Breast epithelium (tissue), 4 donors: ENCODE measurements at regions not wholly inside any gene's neighbourhood (a gene's known extent, or its start where the extent isn't known, plus 50 kb on each side); places are given as distances from the start of the nearest gene placed in this dataset.

Source experiments
- DNase-seq, 2 donors: peaks; one replicate each; pipeline ENCODE4 v3.0.0-alpha.2; 2019; ENCODE audit warnings: low spot score in 2 of 2
- H3K27ac ChIP-seq, 2 donors: fragments of 200-600 bp; sonication (generic) in 1 of 2; one replicate each; pipeline ENCODE4 v1.5.1; 2016 to 2019; ENCODE audit warnings: mild to moderate bottlenecking in 1 of 2
- H3K27me3 ChIP-seq, 2 donors: fragments of 200-600 bp; sonication (generic) in 1 of 2; one replicate each; pipeline versions ENCODE4 v1.5.1 to v1.6.0; 2017 to 2019; ENCODE audit warnings: control low read depth in 1 of 2, mild to moderate bottlenecking in 1 of 2
- H3K36me3 ChIP-seq: fragments of 200-600 bp; one replicate; pipeline ENCODE4 v1.5.1; 2019
- H3K4me1 ChIP-seq, 2 donors: fragments of 200-600 bp; sonication (generic); one replicate each; pipeline ENCODE4 v1.5.1; 2016 to 2019; ENCODE audit warnings: control low read depth in 1 of 2
- H3K4me3 ChIP-seq, 3 donors: fragments of 200-600 bp; sonication (generic); 1 replicate in 2 of 3; 2 replicates in 1 of 3; pipeline ENCODE4 v1.5.1; 2016 to 2019; ENCODE audit warnings: mild to moderate bottlenecking in 3 of 3, moderate library complexity in 2 of 3
- H3K9me3 ChIP-seq, 2 donors: fragments of 200-600 bp; sonication (generic) in 1 of 2; one replicate each; pipeline ENCODE4 v1.5.1; 2016 to 2019; ENCODE audit warnings: control low read depth in 1 of 2
- CTCF ChIP-seq, 3 donors: fragments of 450-650 bp; IDR thresholded peaks; one replicate each; pipeline ENCODE4 v1.5.1; 2016 to 2017; ENCODE audit warnings: antibody characterized with exemption in 3 of 3, mild to moderate bottlenecking in 3 of 3, moderate library complexity in 3 of 3
- POLR2A ChIP-seq: fragments of 450-650 bp; IDR thresholded peaks from one replicate; pipeline ENCODE4 v1.6.1; 2016; ENCODE audit warnings: antibody characterized with exemption, mild to moderate bottlenecking, moderate library complexity
- POLR2AphosphoS5 ChIP-seq, 3 donors: sonication (generic); formaldehyde crosslinking; IDR thresholded peaks; one replicate each; pipeline ENCODE4 v1.6.1; 2017; ENCODE audit warnings: antibody characterized with exemption in 3 of 3
- intact Hi-C: fragments of 100-400 bp; cut with DNase I; formaldehyde crosslinking; loops from one replicate; pipeline ENCODE4 v1.15.1; 2023; ENCODE audit warnings: low total_unique reads

- TF ChIP-seq CTCF (IDR thresholded peaks at IDR 0.05) (no peak), POLR2A (no peak), POLR2AphosphoS5 (IDR thresholded peaks at IDR 0.05) (no peak)
- no peaks in the 10 kb centered on the region for H3K27me3 ChIP-seq
- intact Hi-C loops, result no loop called here
- no peaks in the 10 kb centered on the region for H3K9me3 ChIP-seq
- H3K36me3 ChIP-seq, result no peaks in the 10 kb centered on the region
- H3K4me1 ChIP-seq, result no peaks in the 10 kb centered on the region
- H3K4me3 ChIP-seq, result no peak overlapping the region
- no peak for DNase-seq
- no peak overlapping the region for H3K27ac ChIP-seq
Measured at GRCh38 chr6:76552268-76552667, 479.8 kb upstream of the IMPG1 start.

- no peak overlapping the region for H3K4me3 ChIP-seq
- intact Hi-C loops, result no loop called here
- no peaks in the 10 kb centered on the region for H3K4me1 ChIP-seq
- TF ChIP-seq POLR2AphosphoS5 (IDR thresholded peaks at IDR 0.05) (no peak), POLR2A (no peak), CTCF (IDR thresholded peaks at IDR 0.05) (no peak)
- no peak for DNase-seq
- H3K9me3 ChIP-seq, result peaks cover 13 to 19% of the 10 kb centered on the region in 2 donors
- H3K36me3 ChIP-seq, result no peaks in the 10 kb centered on the region
- no peaks in the 10 kb centered on the region for H3K27me3 ChIP-seq
- H3K27ac ChIP-seq, result no peak overlapping the region
Measured at GRCh38 chr6:76533661-76534060, 461.2 kb upstream of the IMPG1 start.

GRCh38 chr6:76532647-76533046 lies 460.2 kb upstream of the IMPG1 start:
- H3K27me3 ChIP-seq, result no peaks in the 10 kb centered on the region
- intact Hi-C loops, result no loop called here
- TF ChIP-seq POLR2AphosphoS5 (IDR thresholded peaks at IDR 0.05), result no peak
- no peak for TF ChIP-seq POLR2A
- no peak for TF ChIP-seq CTCF (IDR thresholded peaks at IDR 0.05)
- no peak for DNase-seq
- no peaks in the 10 kb centered on the region for H3K36me3 ChIP-seq
- no peaks in the 10 kb centered on the region for H3K4me1 ChIP-seq
- H3K4me3 ChIP-seq, result no peak overlapping the region
- H3K27ac ChIP-seq, result no peak overlapping the region
- peaks cover 13 to 19% of the 10 kb centered on the region in 2 donors for H3K9me3 ChIP-seq

GRCh38 chr6:76518443-76518842 lies 446.0 kb upstream of the IMPG1 start:
- Histone ChIP-seq H3K4me1 (no peaks in the 10 kb centered on the region), H3K36me3 (no peaks in the 10 kb centered on the region), H3K27me3 (no peaks in the 10 kb centered on the region), H3K9me3 (peaks cover 0 to 11% of the 10 kb centered on the region in 2 donors), H3K4me3 (no peak overlapping the region), H3K27ac (no peak overlapping the region)
- intact Hi-C loops, result no loop called here
- DNase-seq, result no peak
- TF ChIP-seq CTCF (IDR thresholded peaks at IDR 0.05) (no peak), POLR2AphosphoS5 (IDR thresholded peaks at IDR 0.05) (no peak), POLR2A (no peak)

- Histone ChIP-seq H3K4me1 (no peaks in the 10 kb centered on the region), H3K27ac (no peak overlapping the region), H3K27me3 (no peaks in the 10 kb centered on the region), H3K9me3 (peaks cover 0 to 11% of the 10 kb centered on the region in 2 donors), H3K36me3 (no peaks in the 10 kb centered on the region), H3K4me3 (no peak overlapping the region)
- intact Hi-C loops, result no loop called here
- TF ChIP-seq POLR2AphosphoS5 (IDR thresholded peaks at IDR 0.05) (no peak), CTCF (IDR thresholded peaks at IDR 0.05) (no peak), POLR2A (no peak)
- DNase-seq, result no peak
Measured at GRCh38 chr6:76516924-76517323, 444.5 kb upstream of the IMPG1 start.
